ENCODE measurements at regions not wholly inside any gene's neighbourhood (a gene's known extent, or its start where the extent isn't known, plus 50 kb on each side); places are given as distances from the start of the nearest gene placed in this dataset.
"Not testable (repeated sequence)": the region's sequence is repeated elsewhere in the genome, so short reads cannot be mapped to it uniquely, and the experiment has no call there.

DNA sequence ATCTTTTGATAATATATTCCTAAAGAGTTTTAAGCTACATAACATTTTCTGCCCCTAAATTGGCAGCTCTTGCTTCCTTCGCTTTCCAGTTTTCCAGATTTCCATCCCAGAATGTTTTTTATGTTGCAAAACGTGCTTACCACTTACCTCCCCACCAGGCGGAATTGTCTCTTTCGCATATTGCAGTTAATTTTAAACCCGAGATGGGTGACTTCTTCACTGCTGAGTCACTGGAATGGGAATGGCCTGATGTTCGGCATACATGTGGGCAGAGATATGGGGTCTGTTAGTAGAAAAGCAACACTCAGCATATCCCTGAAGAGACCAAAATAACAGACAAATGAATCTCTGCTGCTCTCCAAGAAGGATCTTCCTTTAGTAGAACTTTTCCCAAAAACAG is 491.2 kb downstream of the PREX1 start:
- Histone ChIP-seq H3K4me1 (ENCODE audit: insufficient read depth) (no peaks in the 10 kb centered on the region), H3K4me3 (ENCODE audit: low read depth, low read length) (no peak overlapping the region), H3K27ac (ENCODE audit: low read depth) (no peak overlapping the region), H3K36me3 (ENCODE audit: insufficient read depth) (no peaks in the 10 kb centered on the region)
- DNase-seq (ENCODE audit: extremely low spot score) = no peak
- 89% methylated on average over 6 of the region's 6 CpGs for WGBS

DNA sequence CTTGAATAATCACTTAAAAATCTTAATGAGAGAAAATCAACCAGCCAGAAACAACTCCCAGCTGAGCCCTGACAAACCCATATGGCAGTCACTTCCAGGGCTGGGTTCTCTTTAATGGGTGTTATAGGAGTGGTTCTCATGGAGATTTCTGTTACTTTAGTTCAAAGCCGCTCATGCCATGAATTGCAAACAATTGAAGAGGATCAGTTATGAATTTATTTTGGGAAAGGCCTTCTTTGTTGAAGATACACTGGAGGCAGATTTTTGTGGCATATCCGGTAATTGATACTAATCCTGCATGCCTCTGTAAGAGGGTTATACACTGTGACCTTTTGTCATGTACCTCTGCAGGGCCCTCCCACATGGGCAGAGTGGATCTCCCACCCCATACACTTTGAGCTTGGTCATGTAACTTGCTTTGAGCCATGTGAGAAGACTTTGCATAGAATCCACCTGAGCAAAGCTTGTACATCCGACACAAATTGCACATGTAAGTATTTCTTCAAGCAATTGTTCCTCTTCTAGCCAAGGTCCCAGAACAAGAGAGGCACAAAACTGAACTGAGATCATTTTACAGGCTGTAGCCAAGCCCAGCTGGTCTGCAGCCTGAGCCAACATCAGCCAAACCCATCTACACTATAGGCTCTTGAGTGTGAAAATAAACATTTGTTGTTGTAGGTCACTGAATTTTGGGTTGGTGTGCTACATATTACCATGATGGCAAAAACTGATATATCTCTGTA is 492.3 kb downstream of the PREX1 start:
- WGBS = 79% methylated on average over 3 of the region's 3 CpGs
- H3K27ac ChIP-seq (ENCODE audit: low read depth) = no peak overlapping the region
- no peak for DNase-seq (ENCODE audit: extremely low spot score)

DNA sequence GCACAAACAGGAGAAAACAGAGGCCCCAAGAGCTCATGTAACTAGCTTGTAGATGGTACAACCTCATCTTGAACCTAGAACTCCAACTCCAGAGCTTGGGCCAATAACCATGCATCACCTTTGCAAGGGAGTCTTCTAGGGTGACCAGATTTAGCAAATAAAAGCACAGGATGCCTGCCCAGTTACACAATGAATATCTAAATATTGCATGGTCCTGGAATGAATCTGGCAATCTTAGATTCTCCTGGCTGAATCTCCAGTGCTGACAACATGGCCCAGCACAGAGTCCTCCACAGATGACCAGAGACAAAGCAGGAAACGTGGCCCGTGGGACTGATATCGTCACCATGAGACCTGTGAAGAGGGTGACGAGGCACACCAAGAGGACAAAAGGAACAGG is 494.1 kb downstream of the PREX1 start:
- H3K4me3 ChIP-seq (ENCODE audit: low read depth, low read length) = no peak overlapping the region
- DNase-seq (ENCODE audit: extremely low spot score) = no peak
- 68% methylated on average over 4 of the region's 4 CpGs for WGBS
- H3K27ac ChIP-seq (ENCODE audit: low read depth) = no peak overlapping the region
- no peaks in the 10 kb centered on the region for H3K36me3 ChIP-seq (ENCODE audit: insufficient read depth)
- H3K4me1 ChIP-seq (ENCODE audit: insufficient read depth) = no peaks in the 10 kb centered on the region

More for the DNA sequence above, 492.3 kb downstream of the PREX1 start:
- Histone ChIP-seq H3K4me3 (ENCODE audit: low read depth, low read length) (no peak overlapping the region), H3K4me1 (ENCODE audit: insufficient read depth) (no peaks in the 10 kb centered on the region), H3K36me3 (ENCODE audit: insufficient read depth) (no peaks in the 10 kb centered on the region)

DNA sequence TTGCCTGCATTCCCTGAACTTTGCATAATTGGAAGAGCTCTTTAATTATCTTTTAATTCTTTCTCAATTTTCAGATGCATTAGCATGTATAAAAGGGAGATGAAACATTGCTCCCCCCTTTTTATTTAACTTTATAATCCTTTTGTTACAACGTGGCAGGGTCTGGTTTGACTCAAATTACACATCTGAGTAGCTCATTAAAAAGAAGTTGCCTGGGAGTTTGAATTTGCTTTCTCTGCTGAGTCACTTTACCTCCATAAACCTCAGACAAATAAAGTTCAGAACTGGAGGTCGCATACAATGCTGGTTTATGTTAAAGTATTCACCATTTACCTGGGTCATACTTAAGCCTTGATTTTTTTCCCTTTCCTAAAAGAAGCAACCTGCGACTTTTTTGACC is 495.2 kb downstream of the PREX1 start:
- no peak for DNase-seq (ENCODE audit: extremely low spot score)
- 28% methylated on average over 3 of the region's 3 CpGs for WGBS
- H3K4me3 ChIP-seq (ENCODE audit: low read depth, low read length) = no peak overlapping the region
- no peak overlapping the region for H3K27ac ChIP-seq (ENCODE audit: low read depth)
- no peaks in the 10 kb centered on the region for H3K36me3 ChIP-seq (ENCODE audit: insufficient read depth)
- no peaks in the 10 kb centered on the region for H3K4me1 ChIP-seq (ENCODE audit: insufficient read depth)

DNA sequence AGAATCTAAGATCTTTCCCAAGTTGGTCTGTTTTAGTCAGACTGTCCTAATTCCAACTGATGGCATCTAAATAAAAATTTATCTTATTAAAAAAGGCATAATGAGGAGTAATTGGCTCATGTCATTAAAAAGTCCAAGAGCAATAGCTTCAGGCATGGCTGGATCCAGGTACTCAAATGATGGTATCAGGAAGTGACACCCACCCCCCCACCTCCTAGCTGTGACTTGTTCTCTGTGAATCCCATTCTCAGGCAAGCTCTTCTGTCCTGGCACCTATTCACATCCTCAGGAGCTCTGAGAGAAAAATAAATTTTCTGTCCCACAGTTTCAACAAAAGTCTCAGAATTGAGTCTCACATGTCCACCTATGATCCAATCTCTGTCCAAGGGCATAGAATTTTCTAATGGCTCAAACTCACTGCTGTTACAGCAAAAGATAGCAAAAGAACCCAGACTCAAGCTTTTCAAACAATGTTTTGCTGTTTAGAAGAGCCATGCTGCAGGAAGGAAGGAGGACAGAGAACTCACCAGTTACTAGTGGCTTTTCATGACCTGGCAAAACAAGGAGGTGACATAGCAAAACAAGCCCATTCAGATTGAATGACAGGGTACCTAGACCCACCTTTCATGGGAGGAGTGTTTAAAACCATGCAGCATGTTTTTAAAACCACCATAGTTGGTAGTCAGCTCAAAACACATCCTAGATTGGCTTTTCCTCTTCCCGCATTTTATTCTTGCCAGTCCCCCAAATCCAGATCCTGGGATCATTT is 496.1 kb downstream of the PREX1 start:
- Histone ChIP-seq H3K27ac (ENCODE audit: low read depth) (no peak overlapping the region), H3K36me3 (ENCODE audit: insufficient read depth) (no peaks in the 10 kb centered on the region), H3K4me3 (ENCODE audit: low read depth, low read length) (no peak overlapping the region), H3K4me1 (ENCODE audit: insufficient read depth) (no peaks in the 10 kb centered on the region)
- DNase-seq (ENCODE audit: extremely low spot score) = no peak
- WGBS = 80% methylated on average over 1 of the region's 1 CpG

DNA sequence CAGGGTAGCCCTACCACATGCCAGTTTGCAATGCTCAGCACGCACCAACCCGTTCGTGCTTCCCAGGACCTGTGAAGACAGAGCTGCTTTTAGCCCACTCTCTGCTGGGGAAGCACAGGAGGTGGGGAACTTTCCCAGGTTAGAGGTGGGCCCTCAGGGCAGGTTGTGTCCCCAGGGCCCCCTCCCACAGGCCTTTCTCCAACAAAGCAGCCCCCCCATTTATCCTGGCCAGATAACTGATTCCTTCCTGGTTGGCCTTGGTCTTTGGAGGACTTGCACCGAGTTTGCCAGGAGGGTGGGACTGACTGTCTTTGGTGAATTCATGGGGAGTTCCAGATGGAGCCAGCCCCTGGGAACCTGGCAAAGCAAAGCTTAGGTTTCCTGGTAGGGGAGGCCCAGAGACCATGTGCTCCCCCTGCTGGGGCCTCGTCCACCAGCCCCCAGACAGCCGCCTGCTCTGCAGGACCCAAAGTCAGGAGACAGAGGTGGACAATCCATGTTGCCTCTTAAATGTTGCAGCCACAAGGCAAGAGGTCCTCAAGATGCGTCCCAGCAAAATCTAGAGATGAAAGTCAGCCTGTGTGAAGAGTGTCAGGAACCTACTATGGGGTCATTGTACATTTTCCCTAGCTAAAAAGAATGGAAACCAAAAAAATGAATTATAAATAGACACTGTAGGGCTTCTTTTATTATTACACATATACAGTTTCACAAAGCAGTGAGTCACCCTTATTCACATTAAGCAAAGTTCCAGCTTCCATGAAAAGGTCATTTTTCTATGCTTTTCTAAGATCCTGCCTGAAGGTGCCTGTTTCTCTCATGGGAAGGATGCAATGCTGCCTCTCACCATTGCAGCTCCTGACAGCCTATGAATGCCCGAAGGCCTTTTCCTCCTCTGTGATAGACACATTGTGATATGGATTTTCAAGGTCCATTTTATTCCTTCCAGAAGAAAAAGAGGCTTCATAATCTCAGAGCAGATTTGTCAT is 497.8 kb downstream of the PREX1 start:
- H3K27ac ChIP-seq (ENCODE audit: low read depth) = no peak overlapping the region
- 79% methylated on average over 8 of the region's 8 CpGs for WGBS
- H3K36me3 ChIP-seq (ENCODE audit: insufficient read depth) = no peaks in the 10 kb centered on the region
- no peaks in the 10 kb centered on the region for H3K4me1 ChIP-seq (ENCODE audit: insufficient read depth)
- DNase-seq (ENCODE audit: extremely low spot score) = no peak
- no peak overlapping the region for H3K4me3 ChIP-seq (ENCODE audit: low read depth, low read length)

DNA sequence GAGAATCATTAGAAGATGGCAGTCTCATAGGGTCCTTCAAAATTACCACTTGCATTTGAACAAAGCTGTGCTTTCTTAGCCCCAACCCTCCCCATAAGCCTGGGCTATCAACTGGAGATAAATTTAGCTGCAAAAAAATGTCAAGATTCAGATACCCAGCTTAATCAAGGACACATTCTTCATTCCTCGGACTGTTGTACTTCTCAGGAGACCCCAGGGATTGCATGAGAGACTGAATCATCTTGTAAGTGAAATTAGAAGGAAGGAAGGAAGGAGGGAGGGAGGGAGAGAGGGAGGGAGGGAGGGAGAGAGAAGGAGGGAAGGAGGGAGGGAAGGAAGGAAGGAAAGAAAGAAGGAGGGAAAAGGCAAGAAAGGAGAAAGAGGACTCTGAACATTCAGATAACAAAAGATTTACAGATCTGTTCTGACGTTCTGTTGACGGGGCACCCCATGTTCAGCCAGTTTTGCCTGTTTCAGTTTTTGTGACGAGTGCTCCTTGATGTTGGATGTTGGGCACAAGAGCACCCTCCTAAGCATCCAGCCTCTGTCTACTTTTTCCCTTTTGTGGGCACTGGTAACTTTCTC is 498.7 kb downstream of the PREX1 start:
- Histone ChIP-seq H3K27ac (ENCODE audit: low read depth) (no peak overlapping the region), H3K4me3 (ENCODE audit: low read depth, low read length) (no peak overlapping the region), H3K36me3 (ENCODE audit: insufficient read depth) (no peaks in the 10 kb centered on the region), H3K4me1 (ENCODE audit: insufficient read depth) (no peaks in the 10 kb centered on the region)
- DNase-seq (ENCODE audit: extremely low spot score) = no peak
- 59% methylated on average over 4 of the region's 4 CpGs for WGBS

DNA sequence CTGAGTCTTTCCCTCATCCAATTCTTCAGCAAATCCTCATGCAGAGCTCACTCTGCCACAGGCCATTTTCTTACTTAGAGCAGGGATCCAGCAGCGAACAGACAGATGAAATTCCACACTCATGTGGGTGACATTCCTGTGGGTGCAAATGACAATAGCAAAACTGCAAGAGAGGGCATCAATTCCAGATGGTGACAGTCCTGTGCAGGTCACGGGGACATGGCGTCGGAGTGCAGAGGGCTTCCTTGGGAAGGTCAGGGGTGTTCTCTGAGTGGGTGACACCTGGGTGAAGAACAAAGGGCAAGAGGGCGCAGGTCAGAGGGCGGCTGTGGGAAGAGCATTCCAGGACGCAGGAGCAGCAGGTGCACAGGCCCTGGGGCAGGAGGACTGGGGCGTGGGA is 500.0 kb downstream of the PREX1 start:
- 95% methylated on average over 8 of the region's 8 CpGs for WGBS

DNA sequence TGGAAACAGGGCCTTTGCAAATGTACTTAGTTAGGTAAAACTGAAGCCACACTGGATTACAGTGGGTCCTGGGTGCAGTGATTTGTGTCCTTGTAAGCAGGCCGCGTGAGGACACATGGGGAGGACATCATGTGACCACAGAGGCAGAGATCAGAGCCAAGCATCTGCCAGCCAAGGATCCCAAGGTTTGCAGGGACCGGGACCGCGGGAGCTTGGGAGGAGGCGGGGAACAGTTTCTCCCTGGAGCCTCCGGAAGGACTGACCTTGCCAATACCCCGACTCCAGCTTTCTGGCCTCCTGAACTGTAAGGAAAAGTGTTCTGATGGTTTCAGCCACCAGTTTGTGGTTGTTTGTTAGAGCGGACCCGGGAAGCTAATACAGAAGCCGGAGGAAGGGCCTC is 500.9 kb downstream of the PREX1 start:
- Histone ChIP-seq H3K27ac (ENCODE audit: low read depth) (no peak overlapping the region), H3K4me1 (ENCODE audit: insufficient read depth) (no peaks in the 10 kb centered on the region), H3K4me3 (ENCODE audit: low read depth, low read length) (no peak overlapping the region), H3K36me3 (ENCODE audit: insufficient read depth) (no peaks in the 10 kb centered on the region)
- WGBS = 56% methylated on average over 11 of the region's 11 CpGs
- no peak for DNase-seq (ENCODE audit: extremely low spot score)

More for the DNA sequence above, 500.0 kb downstream of the PREX1 start:
- not testable (repeated sequence) for DNase-seq (ENCODE audit: extremely low spot score); H3K4me3 ChIP-seq (ENCODE audit: low read depth, low read length); H3K27ac ChIP-seq (ENCODE audit: low read depth); H3K4me1 ChIP-seq (ENCODE audit: insufficient read depth); H3K36me3 ChIP-seq (ENCODE audit: insufficient read depth)

DNA sequence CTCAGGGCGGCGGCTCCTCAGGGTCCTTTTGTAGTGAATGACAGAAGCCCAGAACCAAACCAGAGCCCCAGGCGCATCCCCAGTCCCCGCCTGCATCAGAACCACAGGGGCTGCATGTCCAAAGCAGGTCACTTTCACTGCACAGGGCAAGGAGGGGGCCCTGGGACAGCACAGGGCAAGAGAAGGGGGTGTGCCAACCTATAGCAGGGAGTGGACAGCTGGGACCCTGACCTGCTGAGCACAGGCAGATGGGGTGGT is 501.4 kb downstream of the PREX1 start:
- Histone ChIP-seq H3K36me3 (ENCODE audit: insufficient read depth) (no peaks in the 10 kb centered on the region), H3K4me1 (ENCODE audit: insufficient read depth) (no peaks in the 10 kb centered on the region), H3K27ac (ENCODE audit: low read depth) (no peak overlapping the region), H3K4me3 (ENCODE audit: low read depth, low read length) (no peak overlapping the region)
- no peak for DNase-seq (ENCODE audit: extremely low spot score)
- 95% methylated on average over 4 of the region's 4 CpGs for WGBS

DNA sequence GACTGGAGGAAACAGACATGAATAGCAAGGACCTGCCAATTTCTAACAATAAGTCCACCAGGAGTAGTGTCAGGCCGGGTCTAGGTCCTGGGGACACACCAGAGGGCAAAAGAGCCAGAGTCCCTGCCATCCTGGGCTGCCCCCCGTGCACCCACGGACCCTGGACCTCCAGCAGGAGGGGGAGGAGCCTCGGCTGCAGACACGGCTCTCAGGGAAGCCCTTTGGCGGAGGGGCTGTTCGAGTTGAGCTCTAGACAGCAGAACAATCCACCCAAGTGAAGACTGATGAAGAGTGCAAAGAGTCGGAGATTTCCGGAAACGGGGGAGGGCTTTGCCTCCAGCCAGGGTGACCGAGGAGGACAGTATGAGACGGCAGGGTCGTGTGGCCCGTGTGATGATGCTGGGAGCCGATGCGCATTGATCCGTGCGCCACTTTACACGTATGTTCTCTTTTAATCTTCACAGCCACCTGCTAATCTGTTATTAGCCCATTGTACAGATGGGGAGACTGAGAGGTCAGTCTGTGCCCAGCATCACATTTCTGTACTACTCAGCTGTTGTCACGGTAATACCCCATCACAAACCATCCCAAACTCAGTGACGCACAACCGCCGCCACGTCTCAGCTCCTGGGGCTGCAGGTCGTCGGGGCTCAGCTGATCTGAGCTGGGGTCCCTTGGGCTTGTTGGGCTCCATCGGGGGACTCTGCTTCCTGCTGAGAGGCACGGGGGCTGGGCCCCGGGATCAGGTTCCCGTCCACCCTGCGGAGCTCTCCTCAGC is 502.0 kb downstream of the PREX1 start:
- no peaks in the 10 kb centered on the region for H3K4me1 ChIP-seq (ENCODE audit: insufficient read depth)
- DNase-seq (ENCODE audit: extremely low spot score) = no peak
- H3K4me3 ChIP-seq (ENCODE audit: low read depth, low read length) = no peak overlapping the region
- no peaks in the 10 kb centered on the region for H3K36me3 ChIP-seq (ENCODE audit: insufficient read depth)
- WGBS = 89% methylated on average over 31 of the region's 31 CpGs
- no peak overlapping the region for H3K27ac ChIP-seq (ENCODE audit: low read depth)

DNA sequence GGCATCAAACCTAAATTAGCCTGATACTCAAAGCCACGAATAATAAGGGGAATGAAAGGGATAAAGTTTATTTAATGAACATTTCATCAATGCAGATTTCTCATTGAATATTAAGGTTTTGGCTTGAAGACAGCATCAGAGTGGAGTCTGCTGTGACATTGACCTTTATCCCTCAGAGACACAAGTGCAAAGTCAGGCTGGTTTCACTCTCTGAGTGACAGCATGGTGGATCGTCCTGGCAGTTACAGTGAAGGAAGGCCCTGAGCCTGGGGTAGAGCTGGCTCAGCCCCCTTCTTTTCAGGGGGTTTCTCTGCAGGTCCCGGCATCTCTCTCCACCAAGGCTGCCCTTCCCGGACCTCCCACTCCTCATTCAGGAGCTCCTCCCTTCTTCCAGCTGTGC is 503.1 kb downstream of the PREX1 start:
- no peak for DNase-seq (ENCODE audit: extremely low spot score)
- Histone ChIP-seq H3K36me3 (ENCODE audit: insufficient read depth) (no peaks in the 10 kb centered on the region), H3K4me3 (ENCODE audit: low read depth, low read length) (no peak overlapping the region), H3K4me1 (ENCODE audit: insufficient read depth) (no peaks in the 10 kb centered on the region), H3K27ac (ENCODE audit: low read depth) (no peak overlapping the region)
- 90% methylated on average over 4 of the region's 4 CpGs for WGBS

DNA sequence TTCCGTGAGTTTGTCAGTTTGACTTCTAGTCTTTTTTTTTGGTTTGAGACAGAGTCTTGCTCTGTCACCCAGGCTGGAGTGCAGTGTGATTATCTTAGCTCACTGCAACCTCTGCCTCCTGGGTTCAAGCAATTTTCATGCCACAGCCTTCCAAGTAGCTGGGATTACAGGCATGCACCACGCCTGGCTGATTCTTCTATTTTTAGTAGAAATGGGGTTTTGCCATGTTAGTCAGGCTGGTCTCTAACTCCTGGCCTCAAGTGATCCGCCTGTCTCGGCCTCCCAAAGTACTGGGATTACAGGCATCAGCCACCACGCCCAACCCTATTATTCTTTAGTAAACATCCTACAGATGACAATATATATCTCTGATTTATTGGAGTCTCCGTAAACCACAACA is 506.5 kb downstream of the PREX1 start:
- H3K27ac ChIP-seq (ENCODE audit: low read depth) = no peak overlapping the region
- 64% methylated on average over 6 of the region's 6 CpGs for WGBS

More for the DNA sequence above, 506.5 kb downstream of the PREX1 start:
- DNase-seq (ENCODE audit: extremely low spot score) = no peak
- Histone ChIP-seq H3K4me1 (ENCODE audit: insufficient read depth) (no peaks in the 10 kb centered on the region), H3K4me3 (ENCODE audit: low read depth, low read length) (no peak overlapping the region), H3K36me3 (ENCODE audit: insufficient read depth) (no peaks in the 10 kb centered on the region)
